ENCODE measurements at regions not wholly inside any gene's neighbourhood (a gene's known extent, or its start where the extent isn't known, plus 50 kb on each side); places are given as distances from the start of the nearest gene placed in this dataset.

GRCh38 chr13:104843401-104843800, 1692.1 kb downstream of the EFNB2 start:
- no peak for DNase-seq (ENCODE audit: low spot score)

- no peak for DNase-seq (ENCODE audit: low spot score)
These were observed 1694.4 kb downstream of the EFNB2 start for GRCh38 chr13:104841110-104841509.

- no peak for DNase-seq (ENCODE audit: low spot score)
These were observed 1697.7 kb downstream of the EFNB2 start for GRCh38 chr13:104837756-104838155.

DNA sequence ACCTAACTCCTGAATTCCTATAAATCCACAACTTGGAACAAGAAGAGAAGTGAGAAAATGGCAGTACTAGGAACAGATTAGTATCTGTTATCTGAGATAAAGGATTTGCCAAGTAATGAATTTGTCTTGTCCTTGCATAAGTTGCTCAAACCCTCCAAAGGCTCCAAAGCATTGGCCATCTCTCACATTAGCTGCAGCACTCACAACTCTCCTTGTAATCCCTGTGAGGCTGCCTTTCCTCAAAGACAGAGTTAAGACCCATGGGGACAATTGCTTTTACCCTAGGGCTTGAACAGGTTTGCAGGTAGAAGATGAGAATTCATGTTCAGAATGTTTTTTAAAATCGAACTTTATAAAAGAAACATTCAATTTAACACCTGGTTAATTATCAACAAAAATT, 1702.2 kb downstream of the EFNB2 start:
- DNase-seq (ENCODE audit: low spot score), result no peak

- DNase-seq (ENCODE audit: low spot score), result no peak
These were observed 1703.2 kb downstream of the EFNB2 start for GRCh38 chr13:104832231-104832630.

DNA sequence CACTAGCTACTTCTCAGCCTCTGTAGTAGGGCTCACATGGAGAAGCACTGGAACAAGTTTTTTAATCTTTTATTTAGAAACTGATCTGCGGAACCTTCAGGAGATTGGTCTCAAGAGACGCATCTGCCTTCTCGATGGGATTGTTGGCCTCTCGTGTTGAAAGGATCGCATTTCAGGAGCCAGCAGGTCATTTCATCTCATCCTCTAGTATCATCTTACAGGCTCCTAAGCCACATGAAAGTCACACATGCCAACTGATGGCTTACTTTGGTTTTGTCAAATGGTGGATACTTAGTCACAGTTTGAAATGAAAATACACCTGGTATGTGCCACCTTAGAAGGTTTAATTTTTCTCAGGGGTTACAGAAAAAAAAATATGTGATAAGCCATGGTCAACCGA, 1703.6 kb downstream of the EFNB2 start:
- no peak for DNase-seq (ENCODE audit: low spot score)

DNA sequence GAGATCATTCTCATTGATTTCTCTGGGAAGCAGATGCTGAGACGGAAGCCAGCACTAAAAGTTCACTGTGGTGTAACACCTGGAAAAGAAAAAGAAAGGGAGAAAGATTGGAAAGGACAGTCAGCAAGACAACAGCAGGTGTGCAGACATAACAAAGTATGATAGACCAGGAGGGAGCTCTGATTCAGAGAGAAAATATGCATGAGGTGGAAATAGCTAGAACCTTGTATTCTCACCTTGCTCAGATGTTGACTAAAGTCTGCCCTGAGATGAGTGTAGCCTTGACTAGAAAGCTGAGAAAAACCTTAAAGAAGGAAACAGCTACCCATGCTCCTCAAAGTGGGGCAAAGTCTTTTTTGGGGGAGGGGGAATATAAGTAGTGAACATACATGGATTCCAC, 1711.8 kb downstream of the EFNB2 start:
- DNase-seq (ENCODE audit: low spot score), result no peak

DNA sequence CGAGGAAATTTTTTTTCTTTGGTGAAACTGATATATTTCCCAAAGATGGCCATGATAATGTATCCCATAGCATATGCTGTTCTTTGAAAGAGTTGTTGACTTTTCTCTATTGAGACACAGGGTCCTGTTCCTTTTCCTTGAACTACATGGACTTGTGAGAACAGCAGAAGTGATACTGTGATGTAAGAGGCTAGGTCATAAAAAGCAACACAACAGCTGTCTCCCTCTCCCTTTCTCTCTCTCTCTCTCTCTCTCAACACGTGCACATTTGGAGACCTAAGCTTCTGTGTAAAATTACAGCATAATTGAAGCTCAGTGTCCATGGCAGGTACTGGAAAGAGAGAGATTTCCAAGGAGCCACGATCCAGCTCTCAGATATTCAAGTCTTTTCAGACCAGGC, 1712.4 kb downstream of the EFNB2 start:
- no peak for DNase-seq (ENCODE audit: low spot score)

- no peak for DNase-seq (ENCODE audit: low spot score)
These were observed 1718.2 kb downstream of the EFNB2 start for GRCh38 chr13:104817271-104817670.

DNA sequence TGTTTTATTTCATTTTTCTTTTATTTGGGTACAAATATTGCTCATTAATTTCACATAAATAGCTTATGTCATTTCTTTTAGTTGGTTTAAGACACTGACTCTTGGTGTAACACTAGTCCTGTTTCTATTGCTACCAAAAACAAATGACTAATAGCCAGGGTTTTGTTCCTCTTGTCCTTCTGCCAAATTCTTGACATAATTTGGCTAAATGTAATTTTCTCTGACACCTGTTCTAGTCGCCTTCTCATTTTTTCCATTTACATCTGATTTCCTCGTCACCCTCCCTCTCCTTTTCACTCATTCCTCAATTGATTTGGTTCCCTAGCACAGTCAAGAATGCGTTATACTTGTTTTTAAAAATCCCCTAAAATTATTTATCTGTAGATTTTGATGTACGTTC, 1718.7 kb downstream of the EFNB2 start:
- peak; percentile 47 for DNase-seq (ENCODE audit: low spot score)

- DNase-seq (ENCODE audit: low spot score), result no peak
These were observed 1725.2 kb downstream of the EFNB2 start for GRCh38 chr13:104810242-104810641.

- no peak for DNase-seq (ENCODE audit: low spot score)
These were observed 1726.0 kb downstream of the EFNB2 start for GRCh38 chr13:104809483-104809882.

DNA sequence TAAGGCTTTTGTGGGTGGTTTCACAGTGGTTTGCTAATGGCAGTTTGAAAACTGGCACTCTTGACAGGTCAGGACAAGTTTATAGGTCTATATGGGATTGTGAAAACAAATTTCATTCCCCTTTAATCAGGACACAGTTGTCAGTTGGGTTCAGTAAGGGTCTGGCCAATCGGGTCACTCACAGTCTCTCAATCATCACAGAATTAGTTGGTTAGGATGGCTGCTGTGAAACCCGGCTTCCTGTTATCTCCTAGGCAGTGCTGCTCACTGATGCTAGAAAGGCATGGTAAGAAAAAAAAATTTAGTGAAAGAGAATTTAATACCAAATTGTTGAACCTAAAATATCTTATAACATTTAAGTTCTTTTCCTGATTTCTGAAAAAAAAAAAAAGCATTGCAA, 1730.1 kb downstream of the EFNB2 start:
- no peak for DNase-seq (ENCODE audit: low spot score)

DNA sequence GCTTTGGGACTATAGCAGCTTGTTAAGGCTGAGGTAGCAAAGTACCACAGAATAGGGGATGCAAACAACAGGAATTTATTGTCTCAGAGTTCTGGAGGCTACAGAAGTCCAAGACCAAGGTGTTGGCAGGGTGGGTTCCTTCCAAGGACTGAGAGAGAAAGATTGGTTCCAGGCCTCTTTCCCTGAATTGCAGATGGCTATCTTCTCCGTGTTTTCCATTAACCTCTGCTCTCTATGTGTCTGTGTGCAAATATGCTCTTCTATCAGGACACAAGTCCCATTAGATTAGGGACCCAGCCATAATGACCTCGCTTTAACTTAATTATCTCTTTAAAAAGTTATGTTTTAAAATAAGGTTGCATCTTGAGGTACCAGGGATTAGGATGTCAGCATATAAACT, 1732.9 kb upstream of the SLC10A2 start:
- DNase-seq (ENCODE audit: low spot score), result no peak

DNA sequence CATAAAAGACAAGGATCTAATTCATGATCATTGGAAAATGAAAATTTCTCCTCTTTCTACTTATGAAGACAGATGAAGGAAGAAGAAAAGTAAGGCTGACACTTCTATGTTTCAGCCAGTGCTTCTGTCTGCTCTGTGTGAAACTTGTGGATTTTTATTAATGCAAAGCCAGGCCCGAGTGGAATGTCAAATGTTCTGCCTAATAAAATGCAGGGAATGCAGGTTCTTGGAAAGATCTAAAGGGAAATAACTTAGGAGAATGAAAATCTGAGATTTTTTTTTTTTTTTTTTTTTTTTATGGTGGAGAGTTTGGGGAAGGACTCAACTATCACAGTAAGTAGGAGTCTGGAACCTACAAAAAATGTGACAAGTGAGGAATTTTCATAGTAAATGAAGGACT, 1732.3 kb upstream of the SLC10A2 start:
- no peak for DNase-seq (ENCODE audit: low spot score)

GRCh38 chr13:104796581-104796980, 1730.4 kb upstream of the SLC10A2 start:
- DNase-seq (ENCODE audit: low spot score), result no peak

- no peak for DNase-seq (ENCODE audit: low spot score)
These were observed 1719.7 kb upstream of the SLC10A2 start for GRCh38 chr13:104785952-104786351.

GRCh38 chr13:104784891-104785290, 1718.7 kb upstream of the SLC10A2 start:
- DNase-seq (ENCODE audit: low spot score), result no peak

GRCh38 chr13:104782741-104783140, 1716.5 kb upstream of the SLC10A2 start:
- DNase-seq (ENCODE audit: low spot score), result no peak

DNA sequence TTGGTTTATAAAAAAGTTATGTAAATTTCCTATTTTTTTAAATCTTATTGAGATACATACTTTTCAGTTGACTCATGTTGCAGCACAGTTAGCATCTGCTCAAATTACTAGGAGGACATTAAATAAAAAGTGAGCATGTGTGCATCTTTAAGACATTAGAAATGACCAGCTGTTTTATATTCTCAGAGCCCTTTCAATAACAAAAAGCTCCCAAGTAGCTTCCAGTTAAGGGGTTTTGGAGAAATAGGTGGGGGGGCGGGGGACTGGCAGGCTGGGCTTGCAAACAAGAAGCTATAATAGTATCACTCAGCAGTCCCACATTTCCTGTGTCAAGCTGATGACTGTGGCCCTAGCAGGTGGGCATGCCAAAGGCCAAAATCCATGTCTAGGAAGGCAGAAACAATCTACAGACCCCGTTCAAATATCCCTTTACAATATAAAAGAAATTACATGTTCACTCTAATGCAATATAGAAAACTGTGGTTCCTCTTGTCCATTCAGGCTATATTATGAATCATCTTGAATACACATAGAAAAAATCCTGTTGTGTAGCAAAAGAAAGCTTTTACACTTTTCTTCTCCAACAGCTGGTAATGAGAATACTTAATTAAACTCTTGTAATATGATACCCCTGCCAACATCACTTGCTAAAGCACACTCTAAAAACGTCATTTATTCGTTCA, 1713.2 kb upstream of the SLC10A2 start:
- DNase-seq (ENCODE audit: low spot score), result no peak

DNA sequence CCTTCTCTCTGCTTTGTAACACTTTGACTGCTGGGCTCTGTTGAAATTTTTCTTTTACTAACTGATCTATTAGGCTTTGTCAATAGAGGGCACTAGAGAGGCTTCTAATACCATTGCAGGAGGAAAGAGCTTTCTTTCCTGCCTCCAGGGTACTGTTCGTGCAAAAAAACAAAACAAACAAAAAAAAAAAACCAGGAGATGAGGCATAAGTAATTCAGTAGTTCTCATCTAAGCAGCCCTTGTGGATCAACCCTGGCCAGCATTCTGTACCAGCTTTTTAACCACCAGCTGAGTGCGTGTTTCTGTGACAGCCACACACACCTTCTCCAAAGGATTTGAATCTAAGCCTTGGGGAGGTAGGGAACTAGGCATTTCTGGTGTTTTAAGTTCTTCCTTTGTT, 1707.6 kb upstream of the SLC10A2 start:
- peak; percentile 37 for DNase-seq (ENCODE audit: low spot score)

- no peak for DNase-seq (ENCODE audit: low spot score)
These were observed 1703.3 kb upstream of the SLC10A2 start for GRCh38 chr13:104769545-104769944.

DNA sequence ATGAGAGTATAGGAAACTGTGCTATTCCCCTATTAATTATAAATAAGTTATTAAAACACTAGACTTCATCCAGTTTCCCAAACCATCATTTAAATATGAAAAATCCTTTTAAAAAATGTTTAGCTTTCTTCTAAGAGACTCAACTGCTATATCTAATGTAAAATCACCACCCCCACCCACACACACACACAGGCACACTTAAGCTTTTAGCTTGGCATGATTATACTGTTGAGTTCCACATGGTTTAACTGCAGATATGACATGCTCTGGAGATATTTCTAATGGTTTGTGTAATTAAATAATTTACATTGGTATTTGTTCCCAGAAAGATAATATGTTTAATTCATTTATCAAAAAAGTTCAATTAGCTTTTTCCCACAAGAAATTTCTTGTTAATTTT, 1700.1 kb upstream of the SLC10A2 start:
- DNase-seq (ENCODE audit: low spot score), result no peak

GRCh38 chr13:104764600-104764999, 1698.4 kb upstream of the SLC10A2 start:
- no peak for DNase-seq (ENCODE audit: low spot score)

- DNase-seq (ENCODE audit: low spot score), result no peak
These were observed 1692.9 kb upstream of the SLC10A2 start for GRCh38 chr13:104759069-104759468.

Data from cerebellar cortex (tissue), 1 donor.